ENCODE measurements at regions not wholly inside any gene's neighbourhood (a gene's known extent, or its start where the extent isn't known, plus 50 kb on each side); places are given as distances from the start of the nearest gene placed in this dataset.

- Histone ChIP-seq H3K4me1 (peaks cover 0 to 7% of the 10 kb centered on the region in 2 donors), H3K36me3 (peaks cover 0 to 3% of the 10 kb centered on the region in 2 donors), H3K9me3 (no peaks in the 10 kb centered on the region), H3K4me3 (no peak overlapping the region), H3K27ac (no peak overlapping the region), H3K27me3 (no peaks in the 10 kb centered on the region)
- intact Hi-C loops (cut with DNase I): no loop called here
- TF ChIP-seq CTCF (IDR thresholded peaks at IDR 0.05): no peak
- no peak for DNase-seq (ENCODE audit: low spot score in 2 of 2)
Observed at GRCh38 chr13:74024314-74024713, 109.9 kb downstream of the KLF12 start.

- peaks cover 0 to 7% of the 10 kb centered on the region in 2 donors for H3K4me1 ChIP-seq
- no peak overlapping the region for H3K4me3 ChIP-seq
- no peaks in the 10 kb centered on the region for H3K9me3 ChIP-seq
- intact Hi-C loops (cut with DNase I): no loop called here
- no peak for TF ChIP-seq CTCF (IDR thresholded peaks at IDR 0.05)
- peaks cover 0 to 3% of the 10 kb centered on the region in 2 donors for H3K36me3 ChIP-seq
- DNase-seq (ENCODE audit: low spot score in 2 of 2): no peak
- no peak overlapping the region for H3K27ac ChIP-seq
- no peaks in the 10 kb centered on the region for H3K27me3 ChIP-seq
Observed at GRCh38 chr13:74023484-74023883, 110.7 kb downstream of the KLF12 start.

GRCh38 chr13:74021505-74021904, 112.7 kb downstream of the KLF12 start:
- Histone ChIP-seq H3K9me3 (no peaks in the 10 kb centered on the region), H3K36me3 (peaks cover 0 to 3% of the 10 kb centered on the region in 2 donors), H3K4me1 (no peaks in the 10 kb centered on the region), H3K4me3 (no peak overlapping the region), H3K27ac (no peak overlapping the region), H3K27me3 (no peaks in the 10 kb centered on the region)
- no peak for DNase-seq (ENCODE audit: low spot score in 2 of 2)
- intact Hi-C loops (cut with DNase I): no loop called here
- TF ChIP-seq CTCF (IDR thresholded peaks at IDR 0.05): no peak

- intact Hi-C loops (cut with DNase I): no loop called here
Observed at GRCh38 chr13:74018062-74018431, 116.2 kb downstream of the KLF12 start.

GRCh38 chr13:74017301-74018061, 116.7 kb downstream of the KLF12 start:
- Histone ChIP-seq H3K9me3 (no peaks in the 10 kb centered on the region), H3K36me3 (no peaks in the 10 kb centered on the region), H3K27me3 (no peaks in the 10 kb centered on the region), H3K4me1 (no peaks in the 10 kb centered on the region), H3K27ac (no peak overlapping the region), H3K4me3 (no peak overlapping the region)
- no peak for TF ChIP-seq CTCF (IDR thresholded peaks at IDR 0.05)
- no peak for DNase-seq (ENCODE audit: low spot score in 2 of 2)
- intact Hi-C loops (cut with DNase I): no loop called here

More at GRCh38 chr13:74018062-74018431, 116.2 kb downstream of the KLF12 start:
- Histone ChIP-seq H3K36me3 (peaks cover 0 to 1% of the 10 kb centered on the region in 2 donors), H3K27ac (no peak overlapping the region), H3K4me1 (no peaks in the 10 kb centered on the region), H3K27me3 (no peaks in the 10 kb centered on the region), H3K9me3 (no peaks in the 10 kb centered on the region), H3K4me3 (no peak overlapping the region)
- no peak for DNase-seq (ENCODE audit: low spot score in 2 of 2)
- no peak for TF ChIP-seq CTCF (IDR thresholded peaks at IDR 0.05)
